ENCODE measurements at regions not wholly inside any gene's neighbourhood (a gene's known extent, or its start where the extent isn't known, plus 50 kb on each side); places are given as distances from the start of the nearest gene placed in this dataset.

DNA sequence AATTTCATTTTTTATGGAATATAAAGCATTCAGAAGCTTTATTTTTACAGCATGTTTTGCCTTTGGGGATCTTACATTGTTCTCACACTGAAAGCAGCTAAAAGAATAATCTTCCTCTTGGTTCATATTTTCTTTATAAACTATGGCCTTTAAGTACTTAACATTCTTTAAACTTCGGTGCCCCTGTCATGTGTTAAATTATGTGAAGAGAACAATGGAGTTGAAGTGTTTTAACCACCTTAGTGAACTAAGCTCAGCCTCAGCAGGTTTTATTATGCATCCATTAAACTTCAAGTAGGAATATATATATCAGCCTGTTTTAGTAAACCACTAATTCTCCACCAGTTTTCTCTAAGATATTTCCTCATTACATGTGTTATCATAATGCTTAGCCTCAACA is 371.4 kb upstream of the CDH18 start:
- no peak overlapping the region for H3K27ac ChIP-seq (replicated peaks)
- intact Hi-C loops (cut with micrococcal nuclease): no loop called here
- no peak overlapping the region for H3K4me3 ChIP-seq
- H3K36me3 ChIP-seq: no peaks in the 10 kb centered on the region
- peaks cover 8% of the 10 kb centered on the region for H3K9me3 ChIP-seq (replicated peaks)
- no peaks in the 10 kb centered on the region for H3K27me3 ChIP-seq (ENCODE audit: low read depth)
- H3K4me1 ChIP-seq: no peaks in the 10 kb centered on the region
- TF ChIP-seq, protein P1, sequence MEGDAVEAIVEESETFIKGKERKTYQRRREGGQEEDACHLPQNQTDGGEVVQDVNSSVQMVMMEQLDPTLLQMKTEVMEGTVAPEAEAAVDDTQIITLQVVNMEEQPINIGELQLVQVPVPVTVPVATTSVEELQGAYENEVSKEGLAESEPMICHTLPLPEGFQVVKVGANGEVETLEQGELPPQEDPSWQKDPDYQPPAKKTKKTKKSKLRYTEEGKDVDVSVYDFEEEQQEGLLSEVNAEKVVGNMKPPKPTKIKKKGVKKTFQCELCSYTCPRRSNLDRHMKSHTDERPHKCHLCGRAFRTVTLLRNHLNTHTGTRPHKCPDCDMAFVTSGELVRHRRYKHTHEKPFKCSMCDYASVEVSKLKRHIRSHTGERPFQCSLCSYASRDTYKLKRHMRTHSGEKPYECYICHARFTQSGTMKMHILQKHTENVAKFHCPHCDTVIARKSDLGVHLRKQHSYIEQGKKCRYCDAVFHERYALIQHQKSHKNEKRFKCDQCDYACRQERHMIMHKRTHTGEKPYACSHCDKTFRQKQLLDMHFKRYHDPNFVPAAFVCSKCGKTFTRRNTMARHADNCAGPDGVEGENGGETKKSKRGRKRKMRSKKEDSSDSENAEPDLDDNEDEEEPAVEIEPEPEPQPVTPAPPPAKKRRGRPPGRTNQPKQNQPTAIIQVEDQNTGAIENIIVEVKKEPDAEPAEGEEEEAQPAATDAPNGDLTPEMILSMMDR (IDR thresholded peaks at IDR 0.05; ENCODE audit: borderline replicate concordance): no peak
- DNase-seq: no peak

DNA sequence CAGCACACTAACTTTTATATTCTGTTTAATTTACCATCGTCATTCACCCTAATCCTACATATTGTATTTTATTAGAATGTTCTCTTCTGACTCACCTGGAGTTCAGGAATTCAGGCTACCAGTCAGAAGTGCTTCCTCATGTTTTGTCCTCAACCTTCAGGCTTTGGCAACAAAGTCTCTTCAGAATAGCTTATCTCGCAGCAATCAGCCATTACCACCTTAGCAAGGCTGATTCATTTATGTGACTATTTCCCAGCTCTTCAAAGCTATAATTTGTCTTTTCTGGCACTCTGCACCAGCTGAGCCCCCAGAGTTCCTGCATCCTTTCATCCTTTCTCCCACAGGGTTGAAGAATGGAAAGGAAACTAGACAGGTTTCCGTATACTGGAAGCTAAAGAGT is 365.5 kb upstream of the CDH18 start:
- TF ChIP-seq, protein P1 (IDR thresholded peaks at IDR 0.05; ENCODE audit: borderline replicate concordance): no peak
- DNase-seq: no peak
- Histone ChIP-seq H3K27me3 (ENCODE audit: low read depth) (no peaks in the 10 kb centered on the region), H3K36me3 (no peaks in the 10 kb centered on the region), H3K4me1 (no peaks in the 10 kb centered on the region), H3K9me3 (replicated peaks) (peaks cover 17% of the 10 kb centered on the region), H3K4me3 (no peak overlapping the region), H3K27ac (replicated peaks) (no peak overlapping the region)
- intact Hi-C loops (cut with micrococcal nuclease): no loop called here

DNA sequence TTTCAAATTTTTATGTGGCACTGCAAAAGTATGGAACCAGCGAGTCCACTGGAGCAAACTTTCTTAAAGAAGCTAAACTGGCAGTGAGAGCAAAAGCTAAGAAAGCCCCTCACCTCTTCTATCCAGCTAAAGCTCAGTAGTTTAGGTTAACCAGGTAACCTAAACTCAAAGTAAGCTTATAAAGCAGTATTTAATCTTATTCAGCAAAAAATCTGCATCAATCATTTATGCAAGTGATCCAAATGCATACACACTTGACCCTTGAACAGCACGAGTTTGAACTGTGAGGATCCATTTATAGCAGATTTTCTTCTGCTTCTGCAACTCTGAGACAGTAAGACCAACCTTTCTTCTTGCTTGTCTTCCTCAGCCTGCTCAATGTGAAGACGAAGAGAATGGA is 363.8 kb upstream of the CDH18 start:
- Histone ChIP-seq H3K36me3 (no peaks in the 10 kb centered on the region), H3K4me1 (no peaks in the 10 kb centered on the region), H3K9me3 (replicated peaks) (peaks cover 25% of the 10 kb centered on the region), H3K27me3 (ENCODE audit: low read depth) (no peaks in the 10 kb centered on the region), H3K4me3 (no peak overlapping the region), H3K27ac (replicated peaks) (no peak overlapping the region)
- intact Hi-C loops (cut with micrococcal nuclease): no loop called here
- TF ChIP-seq, protein P1 (IDR thresholded peaks at IDR 0.05; ENCODE audit: borderline replicate concordance): no peak
- DNase-seq: no peak

DNA sequence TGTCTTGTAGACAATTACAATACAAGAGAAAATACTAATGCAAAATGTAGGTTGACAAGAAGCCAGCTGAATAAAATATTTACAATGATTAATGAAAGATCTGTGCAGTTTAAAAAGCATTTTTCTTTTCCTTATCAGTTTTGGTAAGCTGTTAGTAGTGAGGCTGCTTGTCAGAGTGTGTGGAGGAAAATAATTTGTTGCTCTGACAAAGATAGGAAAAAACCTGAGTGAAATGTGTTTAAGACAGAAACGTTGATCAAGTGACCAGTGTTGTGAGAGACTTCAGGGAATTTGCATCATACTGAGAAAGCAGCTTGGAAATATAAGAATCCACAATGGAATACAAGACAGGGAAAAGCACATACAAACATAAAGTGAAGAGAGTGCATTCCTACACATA is 360.3 kb upstream of the CDH18 start:
- H3K9me3 ChIP-seq (replicated peaks): peaks cover 41% of the 10 kb centered on the region
- TF ChIP-seq, protein P1 (IDR thresholded peaks at IDR 0.05; ENCODE audit: borderline replicate concordance): no peak
- intact Hi-C loops (cut with micrococcal nuclease): no loop called here
- no peak overlapping the region for H3K4me3 ChIP-seq
- no peaks in the 10 kb centered on the region for H3K27me3 ChIP-seq (ENCODE audit: low read depth)
- no peaks in the 10 kb centered on the region for H3K36me3 ChIP-seq
- H3K4me1 ChIP-seq: no peaks in the 10 kb centered on the region
- H3K27ac ChIP-seq (replicated peaks): no peak overlapping the region
- DNase-seq: no peak

DNA sequence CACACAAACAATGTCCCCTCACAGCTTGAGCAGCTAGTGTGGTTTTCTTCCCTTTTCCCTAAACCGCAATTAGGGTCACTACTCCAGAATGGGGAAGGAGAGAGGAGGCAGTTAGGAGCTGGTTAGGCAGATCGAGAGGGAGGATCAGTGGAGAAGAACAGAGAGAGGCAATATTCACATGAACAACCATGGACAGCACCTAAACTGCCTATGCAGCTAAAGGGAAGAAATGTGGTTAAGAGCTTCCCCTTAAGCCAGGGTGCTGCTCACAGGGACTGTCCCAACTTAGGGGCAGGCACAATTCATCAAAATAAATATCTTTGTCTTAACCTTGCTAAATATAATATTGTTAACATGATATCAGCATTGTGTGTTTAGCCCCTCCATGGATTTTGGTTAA is 359.3 kb upstream of the CDH18 start:
- H3K27me3 ChIP-seq (ENCODE audit: low read depth): no peaks in the 10 kb centered on the region
- peaks cover 50% of the 10 kb centered on the region for H3K9me3 ChIP-seq (replicated peaks)
- H3K27ac ChIP-seq (replicated peaks): no peak overlapping the region
- H3K4me3 ChIP-seq: no peak overlapping the region
- intact Hi-C loops (cut with micrococcal nuclease): no loop called here
- H3K4me1 ChIP-seq: no peaks in the 10 kb centered on the region
- no peak for DNase-seq
- TF ChIP-seq, protein P1 (IDR thresholded peaks at IDR 0.05; ENCODE audit: borderline replicate concordance): no peak
- no peaks in the 10 kb centered on the region for H3K36me3 ChIP-seq

DNA sequence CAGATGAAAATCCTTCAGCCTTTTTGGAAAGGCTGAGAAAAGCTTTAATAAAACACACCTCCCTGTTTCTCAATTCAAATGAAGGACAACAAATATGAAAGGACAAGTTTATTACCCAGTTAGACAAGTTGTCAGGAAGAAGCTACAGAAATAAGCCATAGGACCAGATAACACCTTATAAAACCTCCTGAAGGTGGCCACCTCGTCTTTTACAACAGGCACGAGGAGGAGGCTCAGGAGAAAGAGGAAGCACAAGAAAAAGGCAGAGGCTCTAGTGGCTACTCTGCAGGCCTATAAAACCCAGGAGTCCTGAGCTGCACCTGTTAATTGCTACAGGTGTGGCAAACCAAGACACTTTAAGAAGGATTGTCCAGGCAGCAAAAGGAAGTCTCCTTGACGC is 352.1 kb upstream of the CDH18 start:
- intact Hi-C loops (cut with micrococcal nuclease): no loop called here
- H3K4me1 ChIP-seq: no peaks in the 10 kb centered on the region
- H3K36me3 ChIP-seq: no peaks in the 10 kb centered on the region
- no peak for DNase-seq
- no peak overlapping the region for H3K4me3 ChIP-seq
- no peaks in the 10 kb centered on the region for H3K27me3 ChIP-seq (ENCODE audit: low read depth)
- H3K27ac ChIP-seq (replicated peaks): no peak overlapping the region
- H3K9me3 ChIP-seq (replicated peaks): peaks cover 40% of the 10 kb centered on the region
- TF ChIP-seq, protein P1 (IDR thresholded peaks at IDR 0.05; ENCODE audit: borderline replicate concordance): no peak
